DMS79 (cell line): ENCODE measurements at regions not wholly inside any gene's neighbourhood (a gene's known extent, or its start where the extent isn't known, plus 50 kb on each side); places are given as distances from the start of the nearest gene placed in this dataset.

ENCODE experiments used
- DNase-seq: peaks from one replicate; lab custom pipeline; 2025; lab: John Stamatoyannopoulos, UW

GRCh38 chr2:71936076-71937030, 211.3 kb downstream of the CYP26B1 start:
- no peak for DNase-seq

DNA sequence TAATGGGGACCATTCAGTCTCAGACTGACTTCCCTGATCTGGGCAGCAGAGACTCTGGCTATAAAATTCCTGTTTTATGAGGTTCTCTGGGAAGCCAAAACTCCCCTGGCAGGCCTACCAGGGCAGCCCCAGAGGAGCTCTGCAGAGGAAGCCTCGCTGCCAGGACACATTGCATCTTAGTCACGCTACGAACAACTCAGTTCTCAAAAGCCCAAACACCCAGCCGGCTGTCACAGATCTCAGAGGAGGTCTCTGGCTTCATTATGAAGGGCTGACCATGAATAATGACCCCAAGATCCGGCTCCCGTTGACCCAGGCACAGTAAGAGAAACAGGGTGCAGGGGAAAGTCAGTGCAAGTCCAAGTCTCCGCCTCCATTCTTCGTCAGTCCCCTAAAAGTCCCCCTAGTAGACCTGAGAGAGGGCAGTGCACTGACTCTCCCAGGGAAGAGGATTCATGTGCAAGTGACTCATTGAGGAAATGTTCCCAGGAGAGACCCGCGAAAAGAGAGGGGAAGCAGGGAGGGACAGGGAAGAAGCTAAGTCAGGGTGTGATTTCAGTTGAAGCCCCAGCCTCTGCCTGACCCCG, 212.3 kb downstream of the CYP26B1 start:
- DNase-seq: no peak

DNA sequence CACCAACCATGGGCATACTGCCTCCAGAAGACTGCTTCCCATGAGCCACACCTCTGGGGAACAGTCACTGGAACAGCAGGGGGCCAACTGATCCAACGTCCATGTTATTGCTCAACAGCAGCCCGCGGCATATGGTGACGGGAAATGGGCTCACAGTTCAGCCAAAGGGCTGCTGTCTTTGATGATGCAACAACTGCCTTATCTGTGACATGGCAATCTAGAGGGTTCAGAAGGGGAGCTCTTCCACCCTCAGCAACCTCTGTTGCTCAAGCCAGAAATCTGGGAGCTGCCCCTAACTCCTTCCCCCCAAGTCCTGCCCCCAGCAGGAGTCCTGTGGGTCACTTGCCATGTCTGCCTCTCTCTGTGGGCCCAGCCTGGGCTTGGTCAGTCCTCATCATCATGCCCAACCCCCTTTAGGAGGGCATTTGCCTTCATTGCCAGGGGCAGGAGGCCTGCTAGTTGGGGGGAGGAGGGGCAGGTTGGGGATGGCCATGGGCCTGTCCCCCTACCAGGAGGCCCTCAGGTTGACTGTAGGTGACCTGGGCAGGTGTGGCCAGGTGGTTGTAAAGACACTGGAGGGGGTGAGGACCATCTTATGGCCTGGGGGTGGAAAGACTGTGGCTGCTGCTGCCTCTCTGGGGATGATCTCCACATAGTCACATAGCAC, 212.9 kb downstream of the CYP26B1 start:
- DNase-seq: no peak

DNA sequence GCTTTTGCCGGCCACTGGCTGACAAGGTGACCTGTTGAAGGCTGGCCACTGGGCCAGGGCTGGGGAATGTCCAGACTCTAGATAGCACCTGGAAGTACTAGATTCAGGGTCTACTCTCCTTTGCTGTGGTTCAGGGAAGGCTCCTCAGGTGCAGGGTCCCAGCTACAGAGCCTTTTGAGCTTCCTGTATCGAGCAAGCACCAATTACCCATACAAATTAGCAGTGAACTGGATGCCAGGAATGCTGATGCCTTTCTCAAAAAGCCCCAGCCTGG, 213.4 kb downstream of the CYP26B1 start:
- DNase-seq: no peak

- DNase-seq: no peak
Measured at GRCh38 chr2:71933467-71934319, 214.0 kb downstream of the CYP26B1 start.

DNA sequence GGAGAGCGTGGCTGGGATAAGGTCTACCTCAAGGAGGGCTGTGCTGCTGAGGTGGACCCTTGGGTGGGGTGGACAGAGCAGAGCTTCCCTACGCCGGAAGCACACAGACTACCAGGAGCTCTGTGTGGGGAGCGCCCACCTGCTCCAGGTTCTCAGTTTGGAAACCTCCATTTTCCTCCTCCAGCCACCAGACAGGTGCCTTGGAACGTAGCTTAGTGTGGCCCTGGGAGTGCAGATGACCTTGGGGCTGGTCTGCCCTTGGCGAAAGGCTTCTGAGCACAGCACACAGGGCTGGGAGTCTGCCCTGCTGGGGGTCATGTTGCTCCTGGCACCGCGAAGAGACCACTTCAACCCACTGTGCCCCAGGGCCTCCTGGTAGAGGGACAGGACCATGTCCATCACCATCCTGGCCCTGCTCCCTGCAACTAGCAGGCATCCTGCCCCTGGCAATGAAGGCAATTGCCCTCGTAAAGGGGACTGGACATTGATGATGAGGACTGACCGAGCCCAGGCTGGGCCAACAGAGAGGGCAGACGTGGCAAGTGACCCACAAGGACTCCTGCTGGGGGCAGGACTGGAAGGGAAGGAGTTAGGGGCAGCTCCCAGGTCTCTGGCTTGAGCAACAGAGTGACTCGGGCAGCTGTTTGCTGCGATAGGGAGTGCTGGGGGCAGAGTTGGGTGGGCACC, 214.7 kb downstream of the CYP26B1 start:
- DNase-seq: no peak

GRCh38 chr2:71932037-71932779, 215.5 kb downstream of the CYP26B1 start:
- DNase-seq: no peak

- DNase-seq: peak; percentile 77
Measured at GRCh38 chr2:71930049-71930681, 217.5 kb downstream of the CYP26B1 start.

DNA sequence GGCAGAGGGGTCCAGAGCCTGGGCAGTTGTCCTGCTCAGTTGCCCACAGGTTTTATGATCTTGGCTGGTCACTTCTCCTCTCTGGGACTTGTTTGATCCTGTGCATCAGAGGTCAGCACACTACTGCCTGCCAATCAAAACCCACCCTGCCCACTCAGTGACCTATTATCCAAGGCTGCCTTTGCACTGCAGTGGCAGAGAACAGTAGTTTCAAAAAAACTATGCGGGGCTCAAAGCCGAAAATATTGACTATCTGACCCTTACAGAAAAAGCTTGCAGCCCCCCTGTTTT, 218.2 kb downstream of the CYP26B1 start:
- DNase-seq: no peak

- no peak for DNase-seq
Measured at GRCh38 chr2:71928734-71929481, 218.8 kb downstream of the CYP26B1 start.

- DNase-seq: no peak
Measured at GRCh38 chr2:71927757-71928715, 219.6 kb downstream of the CYP26B1 start.

- peak; percentile 80 for DNase-seq
Measured at GRCh38 chr2:71926876-71927756, 220.5 kb downstream of the CYP26B1 start.

DNA sequence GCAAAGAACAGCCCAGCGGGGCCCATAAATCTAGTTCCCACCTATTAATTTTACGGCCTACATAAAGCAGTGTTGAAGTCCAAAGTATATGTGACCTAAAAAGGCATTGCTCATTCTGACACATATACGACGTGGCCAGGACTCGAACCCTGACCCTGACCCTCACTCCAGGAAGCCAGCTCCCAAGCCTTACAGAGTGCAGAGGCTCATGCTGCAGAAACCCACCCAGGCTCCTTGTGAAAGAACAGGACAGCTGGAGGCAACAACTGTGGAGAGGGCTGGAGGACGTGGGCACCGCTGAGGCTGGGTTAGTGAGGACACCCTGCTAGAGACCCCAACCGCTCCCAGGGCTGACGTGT, 221.6 kb downstream of the CYP26B1 start:
- no peak for DNase-seq

DNA sequence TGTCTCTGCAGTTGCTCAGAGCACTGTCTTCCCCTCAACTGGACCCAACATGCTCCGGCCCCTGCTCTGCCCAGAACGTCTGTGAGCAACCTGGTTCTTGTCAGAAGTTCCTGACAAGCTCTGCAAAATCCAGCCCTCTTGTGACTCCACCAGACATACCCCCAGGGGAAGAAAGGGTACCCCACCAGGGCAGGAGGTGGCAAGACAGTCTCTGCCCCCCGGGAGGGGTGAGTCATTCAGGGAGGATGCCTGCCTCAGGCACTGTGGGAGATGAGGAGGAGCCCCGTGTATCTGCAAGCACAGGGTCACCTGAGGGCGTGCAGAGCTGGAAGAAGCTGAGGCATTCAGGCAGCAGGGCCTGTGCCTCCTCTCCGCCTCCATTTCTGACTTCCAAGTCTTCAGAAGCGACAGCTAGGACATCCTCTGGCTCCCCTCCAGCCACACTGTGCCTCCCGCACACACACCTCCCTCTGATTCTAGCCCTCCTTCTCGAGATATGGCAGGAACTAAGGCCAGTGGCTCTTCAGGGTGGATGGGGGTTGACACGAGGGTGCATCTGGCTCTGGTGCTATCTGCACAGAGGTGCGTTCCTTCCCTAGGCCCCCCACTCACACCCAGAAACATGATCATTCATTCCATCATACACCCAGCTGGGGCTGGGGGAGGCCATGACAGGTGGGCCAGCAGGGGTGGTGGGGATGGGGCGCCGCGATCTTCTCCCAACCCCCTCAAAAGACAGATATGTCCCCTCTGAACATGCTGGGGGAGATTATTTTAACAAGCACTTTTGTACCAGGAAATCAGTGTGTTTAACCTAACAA, 222.2 kb downstream of the CYP26B1 start:
- DNase-seq: no peak

DNA sequence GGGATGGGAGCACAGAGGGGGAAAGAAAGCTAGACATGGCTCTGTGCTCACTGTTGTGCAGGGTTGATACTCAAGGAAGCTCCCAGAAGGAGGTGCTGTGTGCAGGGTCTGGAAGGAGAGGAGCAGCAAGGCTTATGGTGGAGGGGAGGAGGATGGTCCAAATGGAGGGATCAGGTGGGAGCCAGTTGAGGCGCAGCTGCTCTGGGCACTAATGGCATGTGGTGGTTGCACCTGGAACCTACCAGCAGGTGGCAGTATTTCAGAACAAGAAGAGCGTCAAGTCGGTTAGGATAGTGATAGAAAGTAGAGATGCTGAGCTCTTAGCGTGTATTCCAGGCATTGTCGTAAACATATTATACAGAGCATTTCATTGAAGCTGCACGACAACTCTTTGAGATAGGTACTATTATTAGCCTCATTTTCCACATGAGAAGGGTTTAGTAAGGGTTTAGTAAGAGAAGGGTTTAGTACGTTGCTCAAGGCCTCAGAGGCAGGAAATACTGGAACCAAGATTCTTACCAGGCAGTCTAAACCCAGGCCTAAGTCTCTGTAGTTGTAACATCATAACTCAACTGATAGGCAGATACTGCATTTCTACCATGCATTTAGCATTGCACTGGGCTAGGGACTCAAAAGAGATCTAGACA, 223.7 kb downstream of the CYP26B1 start:
- no peak for DNase-seq

- DNase-seq: no peak
Measured at GRCh38 chr2:71923143-71923525, 224.5 kb downstream of the CYP26B1 start.
